Endothelial cell (in vitro differentiated cells): ENCODE measurements at regions not wholly inside any gene's neighbourhood (a gene's known extent, or its start where the extent isn't known, plus 50 kb on each side); places are given as distances from the start of the nearest gene placed in this dataset.

Experiments used
- DNase-seq: peaks from one replicate; pipeline ENCODE4 v3.0.0; 2021; ENCODE audit warnings: low spot score
- H3K27ac Mint-ChIP-seq: one replicate; pipeline ENCODE4 v1.8.0; 2021; ENCODE audit warnings: mixed read lengths, inconsistent platforms; ENCODE audit not compliant: unreplicated experiment
- H3K27me3 Mint-ChIP-seq: one replicate; pipeline ENCODE4 v1.8.0; 2021; ENCODE audit warnings: mild to moderate bottlenecking, moderate library complexity, mixed read lengths, inconsistent platforms; ENCODE audit not compliant: unreplicated experiment
- H3K36me3 Mint-ChIP-seq: one replicate; pipeline ENCODE4 v1.8.0; 2021; ENCODE audit warnings: mild to moderate bottlenecking, low read depth, mixed read lengths, inconsistent platforms; ENCODE audit not compliant: unreplicated experiment
- H3K4me1 Mint-ChIP-seq: one replicate; pipeline ENCODE4 v1.8.0; 2021; ENCODE audit warnings: mild to moderate bottlenecking, mixed read lengths, inconsistent platforms; ENCODE audit not compliant: unreplicated experiment
- H3K4me3 Mint-ChIP-seq: one replicate; pipeline ENCODE4 v1.8.0; 2021; ENCODE audit warnings: mild to moderate bottlenecking, mixed read lengths, inconsistent platforms; ENCODE audit not compliant: unreplicated experiment
- H3K9me3 Mint-ChIP-seq: one replicate; pipeline ENCODE4 v1.8.0; 2021; ENCODE audit warnings: mixed read lengths, inconsistent platforms; ENCODE audit not compliant: unreplicated experiment
- CTCF ChIP-seq: fragments of 200-600 bp; sonication (generic); IDR thresholded peaks from one replicate; pipeline ENCODE4 v1.5.0; 2021; ENCODE audit warnings: antibody characterized with exemption; ENCODE audit not compliant: unreplicated experiment

- H3K36me3 Mint-ChIP-seq: no peaks in the 10 kb centered on the region
- no peaks in the 10 kb centered on the region for H3K9me3 Mint-ChIP-seq
- H3K27ac Mint-ChIP-seq: no peak overlapping the region
- H3K4me3 Mint-ChIP-seq: no peak overlapping the region
- H3K27me3 Mint-ChIP-seq: no peaks in the 10 kb centered on the region
- DNase-seq: no peak
- no peaks in the 10 kb centered on the region for H3K4me1 Mint-ChIP-seq
- TF ChIP-seq CTCF: no peak
Measured at GRCh38 chr7:115499956-115500355, 530.6 kb downstream of the TFEC start.

DNA sequence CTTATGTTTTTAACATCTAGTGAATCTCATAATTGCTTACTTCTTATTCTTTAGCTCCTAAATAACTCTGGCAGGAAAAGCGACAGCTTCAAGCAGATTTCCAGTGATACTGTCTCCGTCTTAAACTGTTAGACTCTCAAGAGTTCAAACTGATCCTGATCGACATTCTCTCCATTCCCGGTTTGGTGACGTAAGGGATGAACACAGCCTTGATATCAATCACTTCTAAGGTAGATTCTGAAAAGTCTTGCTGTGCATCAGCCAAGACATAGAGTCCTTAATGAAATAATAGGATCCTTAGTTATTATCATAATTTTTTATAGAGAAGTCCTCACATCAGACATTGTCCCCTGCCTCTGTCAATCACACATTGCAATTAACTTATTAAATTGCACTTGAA is 534.6 kb downstream of the TFEC start:
- no peak overlapping the region for H3K27ac Mint-ChIP-seq
- no peaks in the 10 kb centered on the region for H3K9me3 Mint-ChIP-seq
- DNase-seq: no peak
- TF ChIP-seq CTCF: no peak
- H3K36me3 Mint-ChIP-seq: no peaks in the 10 kb centered on the region
- H3K27me3 Mint-ChIP-seq: no peaks in the 10 kb centered on the region
- no peaks in the 10 kb centered on the region for H3K4me1 Mint-ChIP-seq
- no peak overlapping the region for H3K4me3 Mint-ChIP-seq

GRCh38 chr7:115494529-115495147 is 535.9 kb downstream of the TFEC start:
- Mint-ChIP-seq H3K4me3 (no peak overlapping the region), H3K9me3 (no peaks in the 10 kb centered on the region), H3K27me3 (no peaks in the 10 kb centered on the region), H3K27ac (no peak overlapping the region), H3K36me3 (no peaks in the 10 kb centered on the region), H3K4me1 (no peaks in the 10 kb centered on the region)
- no peak for TF ChIP-seq CTCF
- DNase-seq: no peak

DNA sequence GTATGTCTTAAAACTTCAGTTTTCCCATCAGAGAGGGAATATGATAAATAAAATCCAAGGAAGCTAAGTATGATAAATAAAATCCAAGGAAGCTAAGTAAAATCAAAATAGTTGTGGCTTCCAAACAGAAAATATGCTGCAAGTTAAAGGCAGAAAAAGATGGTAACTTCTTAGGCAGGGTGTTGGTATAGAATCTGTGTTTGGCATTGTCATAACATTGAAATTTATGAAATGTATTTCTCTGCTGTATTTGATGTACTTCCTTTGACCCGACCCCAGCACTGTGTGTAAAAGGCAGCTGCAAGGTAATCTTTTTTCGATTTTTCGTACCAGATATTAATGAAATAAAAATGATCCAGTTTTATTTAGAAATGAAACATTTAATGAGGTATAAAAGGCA is 537.2 kb downstream of the TFEC start:
- Mint-ChIP-seq H3K9me3 (no peaks in the 10 kb centered on the region), H3K36me3 (no peaks in the 10 kb centered on the region), H3K4me1 (no peaks in the 10 kb centered on the region), H3K4me3 (no peak overlapping the region), H3K27me3 (no peaks in the 10 kb centered on the region), H3K27ac (no peak overlapping the region)
- DNase-seq: no peak
- TF ChIP-seq CTCF: no peak

DNA sequence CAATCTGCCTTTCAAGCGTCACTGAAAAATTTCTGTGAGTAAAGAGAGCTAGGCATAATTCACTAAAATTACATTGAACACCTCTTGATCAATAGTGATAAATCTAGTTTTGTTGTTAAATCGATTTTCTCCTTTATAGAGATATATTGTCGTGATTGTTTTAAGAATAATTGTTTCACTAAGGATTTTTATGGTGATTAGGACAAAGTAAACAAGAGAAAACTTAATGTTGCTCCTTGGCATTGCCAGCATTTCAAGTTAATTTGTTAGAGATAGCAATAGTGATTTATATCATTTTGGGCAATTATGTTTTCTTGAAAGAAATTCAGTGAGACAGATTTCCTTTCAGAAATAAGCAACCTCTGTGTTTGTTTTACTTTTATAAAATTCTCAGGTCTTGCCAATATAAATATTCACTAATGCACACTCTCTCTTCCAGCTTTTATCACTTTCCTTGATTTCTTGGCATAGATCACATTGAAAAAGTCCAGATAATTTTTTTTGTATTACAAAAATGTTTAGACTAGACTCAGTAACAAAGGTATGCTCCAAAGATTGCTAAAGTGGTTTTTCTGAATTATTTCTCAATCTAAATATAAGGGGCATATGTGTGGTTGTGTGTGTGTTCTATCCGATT is 538.7 kb downstream of the TFEC start:
- Mint-ChIP-seq H3K9me3 (no peaks in the 10 kb centered on the region), H3K4me3 (no peak overlapping the region), H3K36me3 (no peaks in the 10 kb centered on the region), H3K27me3 (no peaks in the 10 kb centered on the region), H3K27ac (no peak overlapping the region), H3K4me1 (no peaks in the 10 kb centered on the region)
- no peak for TF ChIP-seq CTCF
- no peak for DNase-seq
